PFSK-1 (cell line): ENCODE measurements at regions not wholly inside any gene's neighbourhood (a gene's known extent, or its start where the extent isn't known, plus 50 kb on each side); places are given as distances from the start of the nearest gene placed in this dataset.

Experiments
- FOXP2 ChIP-seq: optimal IDR thresholded peaks from 2 replicates; pipeline ENCODE3; 2011; ENCODE audit warnings: borderline replicate concordance, control low read depth, inconsistent platforms; ENCODE audit not compliant: insufficient read depth; ENCODE audit errors: extremely low read length, extremely low read depth
- POLR2AphosphoS5 ChIP-seq: IDR thresholded peaks from 2 replicates; pipeline ENCODE4 v1.6.1; 2012; ENCODE audit warnings: low read depth, mild to moderate bottlenecking, control low read depth, low read length, moderate library complexity
- SIN3A ChIP-seq: IDR thresholded peaks from 2 replicates; pipeline ENCODE4 v1.6.1; 2012; ENCODE audit warnings: mild to moderate bottlenecking, low read length, moderate library complexity, borderline replicate concordance; ENCODE audit not compliant: insufficient read depth
- TAF1 ChIP-seq: IDR thresholded peaks from 2 replicates; pipeline ENCODE4 v1.6.1; 2012; ENCODE audit warnings: low read length, control low read depth, borderline replicate concordance; ENCODE audit not compliant: insufficient read depth
- TF ChIP-seq, protein P1 (sequence below), 2 experiments: IDR thresholded peaks; 2 replicates each; pipeline versions ENCODE4 v1.6.1 to v1.8.0; 2011 to 2012; ENCODE audit warnings: low read depth in 2 of 2, low read length in 2 of 2, control low read depth in 1 of 2, inconsistent platforms in 1 of 2, mild to moderate bottlenecking in 1 of 2, moderate library complexity in 1 of 2; ENCODE audit not compliant: insufficient read depth in 1 of 2

DNA sequence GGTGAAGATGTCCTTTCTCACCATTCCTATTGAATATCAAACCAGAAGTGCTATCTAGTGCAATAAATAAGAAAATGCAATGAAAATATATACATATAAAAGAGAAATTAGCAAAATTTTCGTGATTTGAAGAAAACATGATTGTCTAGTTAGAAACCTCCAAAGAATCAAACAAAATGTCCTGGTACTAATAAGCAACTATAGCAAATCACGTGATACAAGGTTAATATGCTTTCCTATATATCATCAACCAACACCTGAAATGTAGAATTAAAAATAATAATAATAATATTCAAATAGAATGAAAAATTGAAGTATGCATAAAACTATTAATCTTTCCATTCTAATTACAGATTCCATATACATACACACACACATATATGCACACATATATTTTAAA is 183.9 kb upstream of the POM121L12 start:
- TF ChIP-seq, protein P1, sequence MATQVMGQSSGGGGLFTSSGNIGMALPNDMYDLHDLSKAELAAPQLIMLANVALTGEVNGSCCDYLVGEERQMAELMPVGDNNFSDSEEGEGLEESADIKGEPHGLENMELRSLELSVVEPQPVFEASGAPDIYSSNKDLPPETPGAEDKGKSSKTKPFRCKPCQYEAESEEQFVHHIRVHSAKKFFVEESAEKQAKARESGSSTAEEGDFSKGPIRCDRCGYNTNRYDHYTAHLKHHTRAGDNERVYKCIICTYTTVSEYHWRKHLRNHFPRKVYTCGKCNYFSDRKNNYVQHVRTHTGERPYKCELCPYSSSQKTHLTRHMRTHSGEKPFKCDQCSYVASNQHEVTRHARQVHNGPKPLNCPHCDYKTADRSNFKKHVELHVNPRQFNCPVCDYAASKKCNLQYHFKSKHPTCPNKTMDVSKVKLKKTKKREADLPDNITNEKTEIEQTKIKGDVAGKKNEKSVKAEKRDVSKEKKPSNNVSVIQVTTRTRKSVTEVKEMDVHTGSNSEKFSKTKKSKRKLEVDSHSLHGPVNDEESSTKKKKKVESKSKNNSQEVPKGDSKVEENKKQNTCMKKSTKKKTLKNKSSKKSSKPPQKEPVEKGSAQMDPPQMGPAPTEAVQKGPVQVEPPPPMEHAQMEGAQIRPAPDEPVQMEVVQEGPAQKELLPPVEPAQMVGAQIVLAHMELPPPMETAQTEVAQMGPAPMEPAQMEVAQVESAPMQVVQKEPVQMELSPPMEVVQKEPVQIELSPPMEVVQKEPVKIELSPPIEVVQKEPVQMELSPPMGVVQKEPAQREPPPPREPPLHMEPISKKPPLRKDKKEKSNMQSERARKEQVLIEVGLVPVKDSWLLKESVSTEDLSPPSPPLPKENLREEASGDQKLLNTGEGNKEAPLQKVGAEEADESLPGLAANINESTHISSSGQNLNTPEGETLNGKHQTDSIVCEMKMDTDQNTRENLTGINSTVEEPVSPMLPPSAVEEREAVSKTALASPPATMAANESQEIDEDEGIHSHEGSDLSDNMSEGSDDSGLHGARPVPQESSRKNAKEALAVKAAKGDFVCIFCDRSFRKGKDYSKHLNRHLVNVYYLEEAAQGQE (IDR thresholded peaks at IDR 0.05; ENCODE audit: insufficient read depth in 1 of 2, low read depth in 2 of 2, low read length in 2 of 2), result no peak

DNA sequence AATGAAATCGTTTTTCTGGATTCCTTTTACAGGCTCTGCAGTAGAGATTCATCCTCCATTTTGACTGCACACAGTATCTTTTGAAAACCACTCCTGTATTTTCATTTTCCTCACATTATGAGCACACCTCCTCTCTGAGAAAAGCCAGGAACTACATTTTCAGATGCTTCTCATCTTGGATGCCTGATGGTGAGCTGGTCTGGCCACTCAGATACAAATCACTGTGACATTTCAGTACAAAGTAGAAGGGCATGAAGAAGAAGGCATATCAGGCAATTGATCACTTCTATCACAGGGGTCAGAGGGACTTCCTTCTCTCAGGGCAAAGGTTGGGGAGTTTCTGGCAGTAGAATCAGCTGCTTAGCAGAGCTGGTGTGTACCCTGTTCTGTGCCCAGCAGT is 192.0 kb upstream of the POM121L12 start:
- no peak for TF ChIP-seq POLR2AphosphoS5
- TF ChIP-seq FOXP2, result no peak
- TF ChIP-seq SIN3A, result no peak
- TF ChIP-seq, protein P1 (IDR thresholded peaks at IDR 0.05; ENCODE audit: insufficient read depth in 1 of 2, low read depth in 2 of 2, low read length in 2 of 2), result no peak
- TF ChIP-seq TAF1, result no peak

DNA sequence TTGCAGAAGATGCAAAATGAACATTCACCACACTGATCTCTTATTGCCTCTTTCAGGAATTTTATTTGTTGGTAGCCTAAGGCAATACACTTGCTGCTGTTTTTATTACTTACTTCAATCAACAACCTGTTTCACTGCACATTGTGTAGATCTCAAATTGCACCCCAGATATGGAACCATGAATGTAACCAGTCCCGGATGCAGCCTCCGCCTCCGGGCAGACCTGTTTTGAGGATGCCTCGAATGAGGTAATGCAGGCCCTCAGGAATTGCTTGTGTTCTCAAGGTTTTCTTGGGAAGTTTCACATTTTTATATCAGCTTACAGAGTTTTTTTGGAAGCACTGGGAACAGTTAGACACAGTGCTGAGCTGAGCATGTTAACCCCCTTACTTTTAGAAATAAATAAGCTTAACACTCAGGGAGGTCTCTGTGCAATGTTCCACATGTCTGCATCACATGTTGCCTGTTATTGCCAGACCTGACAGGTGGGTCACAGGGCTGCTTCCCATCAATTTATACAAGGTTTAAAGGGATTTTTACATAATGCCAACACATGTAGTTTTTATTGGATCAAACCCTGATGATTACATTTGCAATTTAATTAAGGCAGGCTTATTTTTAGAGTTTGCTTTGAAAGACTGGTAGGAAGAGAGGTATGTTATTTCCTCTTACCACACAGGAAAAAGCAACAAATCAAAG is 193.1 kb upstream of the POM121L12 start:
- TF ChIP-seq TAF1 (no peak), SIN3A (no peak), POLR2AphosphoS5 (no peak), FOXP2 (no peak)
- TF ChIP-seq, protein P1 (IDR thresholded peaks at IDR 0.05; ENCODE audit: insufficient read depth in 1 of 2, low read depth in 2 of 2, low read length in 2 of 2), result no peak

DNA sequence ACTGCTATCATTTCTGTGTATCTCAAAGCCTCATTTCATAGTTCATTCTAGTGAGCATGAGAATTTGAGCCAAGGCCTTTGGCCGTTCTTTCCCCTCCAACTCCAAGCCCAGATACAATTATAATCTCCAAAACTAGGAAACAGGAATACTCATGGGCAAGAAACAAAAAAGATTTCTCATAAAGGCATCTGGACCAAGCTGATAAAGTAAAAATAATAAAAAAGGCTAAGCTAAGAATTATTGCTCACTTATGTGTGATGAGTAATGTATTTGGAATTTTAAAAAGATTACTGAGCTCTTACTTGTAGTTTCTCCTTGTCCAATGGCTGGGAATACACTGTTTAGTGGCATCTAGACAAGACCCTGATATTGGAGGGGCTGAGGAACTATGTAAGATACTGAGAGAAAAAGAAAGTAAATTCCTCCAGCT is 196.4 kb upstream of the POM121L12 start:
- TF ChIP-seq FOXP2 (no peak), POLR2AphosphoS5 (no peak), TAF1 (no peak), SIN3A (no peak)
- TF ChIP-seq, protein P1 (IDR thresholded peaks at IDR 0.05; ENCODE audit: insufficient read depth in 1 of 2, low read depth in 2 of 2, low read length in 2 of 2), result no peak

DNA sequence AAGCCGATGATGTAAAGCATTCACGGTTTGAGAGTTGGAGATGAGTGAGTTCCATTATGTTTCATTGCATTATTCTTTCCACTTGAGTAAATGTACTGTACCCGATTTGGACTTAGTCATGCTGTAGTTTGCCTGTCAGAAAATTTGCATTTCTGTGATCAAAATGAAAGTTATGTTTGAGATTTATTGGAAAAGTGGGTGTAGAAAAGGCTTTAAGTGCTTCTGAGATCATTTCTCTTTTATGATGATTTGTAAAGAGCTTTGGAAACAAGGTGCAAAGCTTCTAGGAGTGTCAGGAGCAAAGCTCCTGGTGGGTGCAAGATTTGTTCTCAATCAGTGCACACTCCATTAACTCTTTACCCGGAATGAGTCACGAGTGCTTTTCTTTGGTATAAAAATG is 204.1 kb upstream of the POM121L12 start:
- TF ChIP-seq POLR2AphosphoS5 (no peak), SIN3A (no peak), FOXP2 (no peak), TAF1 (no peak)
- TF ChIP-seq, protein P1 (IDR thresholded peaks at IDR 0.05; ENCODE audit: insufficient read depth in 1 of 2, low read depth in 2 of 2, low read length in 2 of 2), result no peak
